Right forelimb (tissue), 1 donor: ENCODE measurements at regions not wholly inside any gene's neighbourhood (a gene's known extent, or its start where the extent isn't known, plus 50 kb on each side); places are given as distances from the start of the nearest gene placed in this dataset.

Experiments
- DNase-seq: peaks from one replicate; pipeline ENCODE4 v3.0.0-alpha.2; 2018

- no peak for DNase-seq
Observed at GRCh38 chr16:49022351-49022963, 259.2 kb downstream of the CBLN1 start.

DNA sequence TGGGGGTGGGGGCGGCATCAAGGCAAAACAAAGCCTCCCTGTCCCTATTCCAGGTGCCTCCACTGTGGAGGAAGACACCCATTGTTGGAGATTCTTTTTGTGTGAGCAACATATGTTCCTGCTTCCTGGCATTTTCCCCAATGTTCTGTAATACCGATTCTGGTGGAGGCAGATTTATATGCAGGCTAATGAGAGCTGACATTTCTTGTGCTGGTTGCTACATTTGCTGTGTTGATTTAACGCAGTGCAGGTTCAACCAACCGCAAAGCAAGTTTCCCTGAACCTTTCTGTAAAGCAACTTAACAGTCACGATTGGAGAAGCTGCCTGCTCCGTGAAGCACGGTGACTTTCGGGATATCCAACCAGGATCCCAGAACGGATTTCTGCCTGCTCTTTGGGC lies 260.5 kb downstream of the CBLN1 start:
- DNase-seq, result no peak

- DNase-seq, result no peak
Observed at GRCh38 chr16:49020436-49020835, 261.2 kb downstream of the CBLN1 start.

DNA sequence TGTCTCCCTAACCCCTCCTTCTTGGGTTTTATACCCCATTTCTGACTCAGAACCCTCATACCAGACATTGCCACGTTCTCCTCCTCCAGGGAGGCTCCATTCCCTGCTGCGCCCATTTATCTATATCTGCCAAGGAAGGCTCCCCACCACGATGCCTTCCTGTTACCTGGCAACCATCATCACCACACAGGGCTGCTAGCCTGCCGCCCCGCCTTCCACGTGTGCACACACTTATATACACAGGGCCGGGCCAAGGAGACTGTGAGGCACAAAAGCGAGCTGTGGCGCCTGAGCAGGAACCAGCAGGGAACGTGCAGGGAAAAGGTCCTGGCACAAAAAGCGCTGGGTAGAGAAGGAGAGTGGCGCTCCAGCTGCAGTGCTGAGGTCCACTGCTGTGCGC lies 261.8 kb downstream of the CBLN1 start:
- no peak for DNase-seq

GRCh38 chr16:49019081-49019633 lies 262.5 kb downstream of the CBLN1 start:
- peak; percentile 60 for DNase-seq

- DNase-seq, result no peak
Observed at GRCh38 chr16:49018259-49018931, 263.2 kb downstream of the CBLN1 start.

GRCh38 chr16:49017501-49017900 lies 264.1 kb downstream of the CBLN1 start:
- no peak for DNase-seq

DNA sequence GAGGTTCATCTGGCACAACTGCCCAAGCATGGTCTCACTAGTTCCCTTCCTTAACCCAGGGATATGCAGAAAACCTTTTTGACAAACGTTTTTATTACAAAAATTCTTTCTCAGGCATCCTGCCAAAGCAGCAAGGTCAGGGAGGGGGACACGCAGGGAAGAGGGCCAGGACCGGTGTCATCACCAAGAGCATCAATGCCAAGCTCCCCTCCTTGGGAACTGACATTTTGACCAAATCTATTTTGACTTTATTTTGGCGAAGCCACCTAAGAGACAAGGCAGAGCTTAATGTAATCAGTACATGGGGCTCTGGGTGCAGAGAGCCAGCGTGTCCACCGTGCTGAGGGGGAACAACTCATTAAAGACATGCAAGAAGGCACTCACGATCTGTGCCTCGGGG lies 265.2 kb downstream of the CBLN1 start:
- DNase-seq, result no peak

GRCh38 chr16:49015225-49015592 lies 266.4 kb downstream of the CBLN1 start:
- no peak for DNase-seq

DNA sequence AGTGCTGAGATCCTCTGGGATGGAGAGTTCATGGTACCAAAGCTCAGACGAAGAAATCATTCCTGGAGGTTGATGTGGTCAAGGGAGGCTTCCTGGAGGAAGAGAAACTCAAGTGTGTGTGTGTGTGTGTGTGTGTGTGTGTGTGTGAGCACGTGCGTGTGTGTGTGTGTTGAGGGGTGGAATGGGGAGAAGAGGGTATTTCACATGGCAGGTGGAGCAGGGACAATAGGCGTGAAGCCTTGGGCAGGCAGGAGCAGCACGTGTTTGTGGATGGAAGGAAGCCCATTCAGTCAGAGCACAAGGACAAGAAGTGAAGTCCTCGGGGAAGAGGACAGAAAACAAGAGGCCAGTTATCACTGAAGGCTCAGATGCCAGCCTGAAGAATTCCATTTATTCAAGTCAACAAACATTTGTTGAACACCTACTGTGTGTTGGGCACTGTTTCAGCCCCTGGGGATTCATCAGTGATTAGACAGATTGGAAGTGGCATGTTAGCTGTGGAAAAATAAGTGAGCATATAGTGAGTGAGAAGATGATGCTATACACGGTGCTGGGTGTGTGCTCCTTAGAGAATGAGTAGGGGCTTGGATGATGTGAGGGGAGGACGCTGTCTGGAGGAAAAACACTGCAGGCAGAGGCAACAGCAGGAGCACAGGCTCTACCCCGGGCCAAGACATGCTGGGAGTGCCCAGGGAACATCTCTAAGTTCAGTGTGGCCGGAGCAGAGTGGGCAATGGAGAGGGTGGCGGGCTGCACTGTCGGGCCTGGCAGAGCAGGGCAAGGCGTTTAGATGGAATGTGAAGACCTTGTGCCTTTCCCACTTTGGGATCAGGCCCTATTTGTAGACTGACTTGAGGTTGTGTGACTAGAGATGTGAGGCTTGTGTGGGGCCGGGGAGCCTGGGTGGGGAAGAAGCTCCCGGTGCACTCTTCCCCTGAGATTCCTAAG lies 267.1 kb downstream of the CBLN1 start:
- DNase-seq, result no peak

DNA sequence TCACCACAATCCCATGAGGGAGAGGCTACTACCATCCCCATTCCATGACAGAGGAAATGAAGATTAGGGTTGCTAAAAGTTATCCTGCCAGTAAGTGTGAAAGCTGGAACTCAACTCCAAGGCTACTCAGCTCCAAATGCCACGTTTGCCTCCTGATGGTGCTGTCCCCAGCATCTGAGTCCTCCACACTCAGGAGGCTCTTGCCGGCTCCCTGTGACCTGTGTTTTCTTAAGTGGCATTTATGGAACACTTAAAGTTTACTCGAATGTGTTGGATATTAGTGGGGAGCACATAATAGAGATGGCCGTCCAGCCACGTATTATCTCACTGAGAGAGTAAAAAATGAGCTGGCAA lies 267.9 kb downstream of the CBLN1 start:
- no peak for DNase-seq

- peak; percentile 53 for DNase-seq
Observed at GRCh38 chr16:49012961-49013726, 268.5 kb downstream of the CBLN1 start.

- no peak for DNase-seq
Observed at GRCh38 chr16:49011901-49012300, 269.7 kb downstream of the CBLN1 start.

- no peak for DNase-seq
Observed at GRCh38 chr16:49010879-49011278, 270.8 kb downstream of the CBLN1 start.

DNA sequence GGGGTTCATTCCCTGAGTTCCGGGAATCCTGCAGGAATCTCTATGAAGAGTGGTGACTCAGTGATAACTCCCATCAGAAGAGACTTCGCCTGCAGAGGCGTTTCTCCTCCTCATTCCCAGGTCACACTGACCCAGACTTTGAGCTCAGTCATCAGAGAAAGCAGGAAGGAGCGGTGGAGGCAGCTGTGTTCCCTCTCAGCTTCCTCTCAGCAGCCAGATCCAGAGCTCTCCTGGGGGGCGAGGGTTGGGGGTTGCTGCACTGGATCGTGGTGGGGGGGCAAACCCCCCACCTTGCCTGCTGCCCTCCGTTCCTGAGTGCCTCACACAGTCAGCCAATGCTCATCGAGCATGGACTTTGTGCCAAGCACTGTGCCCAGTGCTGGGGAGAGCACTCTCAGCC lies 271.2 kb downstream of the CBLN1 start:
- no peak for DNase-seq

DNA sequence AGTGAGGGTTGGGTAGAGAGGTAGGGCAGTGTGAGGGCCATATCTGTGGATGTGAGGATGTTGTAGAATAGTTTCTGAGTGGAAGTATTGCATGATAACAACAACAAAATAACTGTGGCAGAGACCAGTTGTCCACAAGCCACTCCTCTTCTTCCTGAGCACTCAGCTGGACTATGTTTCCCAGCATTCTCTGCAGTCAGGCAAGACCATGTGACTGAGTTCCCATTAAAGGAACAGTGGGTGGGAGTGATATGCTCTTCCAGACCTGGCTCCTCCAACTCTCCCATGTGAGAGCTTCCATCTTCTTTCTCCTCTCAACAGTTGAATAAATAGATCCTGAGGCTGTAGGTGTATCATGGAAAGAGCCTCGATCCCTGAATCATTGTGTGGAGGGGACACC lies 272.4 kb downstream of the CBLN1 start:
- DNase-seq, result no peak

GRCh38 chr16:49003992-49004391 lies 277.6 kb downstream of the CBLN1 start:
- DNase-seq, result no peak

- no peak for DNase-seq
Observed at GRCh38 chr16:49003022-49003421, 278.6 kb downstream of the CBLN1 start.

- DNase-seq, result no peak
Observed at GRCh38 chr16:49000594-49000993, 281.0 kb downstream of the CBLN1 start.

- DNase-seq, result no peak
Observed at GRCh38 chr16:48999508-48999907, 282.1 kb downstream of the CBLN1 start.

DNA sequence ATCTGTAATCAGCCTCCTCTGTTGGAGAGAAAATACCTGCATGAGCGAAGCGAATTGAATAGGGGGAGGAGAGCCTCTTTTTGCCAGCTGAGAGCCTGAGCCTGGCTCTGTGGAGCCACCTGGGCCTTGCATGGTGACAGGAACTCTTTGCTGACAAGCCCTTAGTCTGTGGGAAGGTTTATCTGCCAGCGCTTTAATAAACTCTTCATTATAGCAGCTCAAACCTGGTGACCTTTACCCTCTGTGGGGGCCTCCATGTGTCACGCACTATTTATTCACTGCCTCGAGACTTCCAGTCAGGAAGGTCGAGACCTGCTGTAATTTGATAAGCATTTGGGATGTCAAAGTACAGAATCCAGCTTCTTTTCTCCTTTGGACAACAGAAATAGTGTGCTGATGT lies 282.6 kb downstream of the CBLN1 start:
- DNase-seq, result no peak

DNA sequence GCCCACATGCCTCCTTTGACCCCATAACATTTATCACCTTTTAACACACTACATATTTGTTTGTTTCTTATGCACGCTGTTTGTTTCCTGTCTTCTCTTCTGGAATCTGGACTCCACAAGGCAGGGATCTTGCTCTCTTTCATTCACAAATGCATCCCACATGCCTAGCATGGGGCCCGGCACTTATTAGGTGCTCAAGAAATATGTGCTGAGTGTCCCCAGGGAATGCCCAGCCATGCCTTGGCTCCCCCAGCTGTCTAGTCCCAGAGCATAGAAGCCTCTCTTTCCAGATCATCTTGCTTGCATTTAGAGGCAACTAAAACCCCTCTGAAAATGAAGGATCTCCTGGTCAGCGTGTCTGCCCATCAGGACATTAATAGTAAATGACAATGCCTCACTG lies 283.7 kb downstream of the CBLN1 start:
- DNase-seq, result no peak

- no peak for DNase-seq
Observed at GRCh38 chr16:48997081-48997615, 284.5 kb downstream of the CBLN1 start.
